ACC112 (cell line): ENCODE measurements at regions not wholly inside any gene's neighbourhood (a gene's known extent, or its start where the extent isn't known, plus 50 kb on each side); places are given as distances from the start of the nearest gene placed in this dataset.

Source experiments
- H2AFZ ChIP-seq: fragments of 200-600 bp; sonication (generic); one replicate; pipeline ENCODE4 v1.6.0; 2017; ENCODE audit warnings: antibody characterized with exemption, low read length; ENCODE audit not compliant: unreplicated experiment
- H3K27ac ChIP-seq: fragments of 200-600 bp; sonication (generic); 2 replicates; pipeline ENCODE4 v1.5.1; 2014; ENCODE audit warnings: low read depth, mild to moderate bottlenecking, antibody characterized with exemption, low read length, moderate library complexity
- H3K27me3 ChIP-seq: fragments of 200-600 bp; sonication (generic); 2 replicates; pipeline ENCODE4 v1.6.1; 2014; ENCODE audit warnings: mild to moderate bottlenecking, antibody characterized with exemption, low read length, moderate library complexity, mixed read lengths; ENCODE audit not compliant: insufficient read depth
- H3K36me3 ChIP-seq: fragments of 200-600 bp; sonication (generic); 2 replicates; pipeline ENCODE4 v1.6.1; 2016; ENCODE audit warnings: mild to moderate bottlenecking, antibody characterized with exemption, low read length, moderate library complexity, mixed read lengths; ENCODE audit not compliant: insufficient read depth
- H3K4me1 ChIP-seq: fragments of 200-600 bp; sonication (generic); one replicate; pipeline ENCODE4 v1.6.1; 2016; ENCODE audit warnings: low read length, mixed read lengths; ENCODE audit not compliant: insufficient read depth, unreplicated experiment, control insufficient read depth
- H3K4me3 ChIP-seq: fragments of 200-600 bp; sonication (generic); 2 replicates; pipeline ENCODE4 v1.5.1; 2014; ENCODE audit warnings: mild to moderate bottlenecking, low read depth, low read length
- H3K79me2 ChIP-seq: fragments of 200-600 bp; sonication (generic); one replicate; pipeline ENCODE4 v1.6.0; 2016; ENCODE audit warnings: low read length; ENCODE audit not compliant: control insufficient read depth, unreplicated experiment, insufficient read depth

DNA sequence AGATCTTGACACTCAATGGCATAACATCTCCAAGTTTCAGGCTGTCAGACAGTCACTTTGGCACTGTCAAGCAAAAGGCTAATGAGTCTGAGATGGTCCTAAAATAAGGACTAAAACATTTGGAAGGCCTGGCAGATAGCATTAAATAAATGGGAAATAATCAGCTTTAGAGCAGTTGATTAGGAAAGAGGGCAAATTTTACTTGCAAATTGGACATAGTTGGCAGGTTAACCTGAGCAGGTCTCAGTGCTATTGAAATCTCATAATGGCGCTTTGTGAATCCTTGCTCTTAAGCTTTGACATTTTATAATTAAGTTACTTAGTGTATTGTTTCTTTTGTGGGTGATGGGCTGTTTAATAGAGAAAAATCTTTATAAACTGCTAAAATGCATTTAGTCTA is 1003.1 kb upstream of the GBE1 start:
- no peaks in the 10 kb centered on the region for H3K79me2 ChIP-seq
- H2AFZ ChIP-seq: no peak overlapping the region
- H3K27ac ChIP-seq: no peak overlapping the region
- no peaks in the 10 kb centered on the region for H3K27me3 ChIP-seq
- no peaks in the 10 kb centered on the region for H3K36me3 ChIP-seq
- no peaks in the 10 kb centered on the region for H3K4me1 ChIP-seq
- no peak overlapping the region for H3K4me3 ChIP-seq

DNA sequence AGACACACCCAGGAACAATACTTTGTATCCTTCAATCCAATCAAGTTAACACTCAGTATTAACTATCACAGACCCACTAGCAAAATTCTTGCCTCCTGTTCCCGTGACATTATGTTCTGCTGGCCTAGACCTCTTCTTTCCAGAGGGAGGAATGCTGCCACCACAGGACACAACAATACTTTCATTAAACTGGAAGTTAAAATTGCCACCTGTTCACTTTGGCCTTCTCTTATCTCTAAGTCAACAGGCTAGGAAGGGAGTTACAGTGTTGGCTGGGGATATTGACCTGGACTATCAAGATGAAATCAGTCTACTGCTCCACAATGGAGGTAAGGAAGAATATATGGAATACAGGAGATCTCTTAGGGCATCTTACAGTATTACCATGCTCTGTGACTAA is 1000.4 kb upstream of the GBE1 start:
- Histone ChIP-seq H3K79me2 (no peaks in the 10 kb centered on the region), H3K27me3 (no peaks in the 10 kb centered on the region), H3K4me1 (no peaks in the 10 kb centered on the region), H2AFZ (no peak overlapping the region), H3K27ac (no peak overlapping the region), H3K36me3 (no peaks in the 10 kb centered on the region), H3K4me3 (no peak overlapping the region)

DNA sequence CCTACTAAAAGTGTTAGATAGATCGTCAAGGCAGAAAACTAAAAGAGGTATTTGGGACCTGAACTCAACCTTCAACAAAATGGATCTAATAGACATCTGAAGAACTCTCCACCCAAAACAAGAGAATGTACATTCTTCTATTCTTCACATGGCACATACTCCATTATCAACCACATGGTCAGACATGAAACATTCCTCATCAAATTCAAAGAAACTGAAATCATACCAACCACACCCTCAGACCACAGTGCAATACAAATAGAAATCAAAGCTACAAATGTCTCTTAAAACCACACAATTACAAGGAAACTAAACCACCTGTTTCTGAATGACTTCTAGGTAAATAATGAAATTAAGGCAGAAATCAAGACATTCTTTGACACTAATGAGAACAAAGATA is 984.1 kb upstream of the GBE1 start:
- no peaks in the 10 kb centered on the region for H3K4me1 ChIP-seq
- no peaks in the 10 kb centered on the region for H3K36me3 ChIP-seq
- H3K79me2 ChIP-seq: no peaks in the 10 kb centered on the region
- H3K27me3 ChIP-seq: no peaks in the 10 kb centered on the region
- H3K4me3 ChIP-seq: no peak overlapping the region
- no peak overlapping the region for H2AFZ ChIP-seq
- H3K27ac ChIP-seq: no peak overlapping the region

DNA sequence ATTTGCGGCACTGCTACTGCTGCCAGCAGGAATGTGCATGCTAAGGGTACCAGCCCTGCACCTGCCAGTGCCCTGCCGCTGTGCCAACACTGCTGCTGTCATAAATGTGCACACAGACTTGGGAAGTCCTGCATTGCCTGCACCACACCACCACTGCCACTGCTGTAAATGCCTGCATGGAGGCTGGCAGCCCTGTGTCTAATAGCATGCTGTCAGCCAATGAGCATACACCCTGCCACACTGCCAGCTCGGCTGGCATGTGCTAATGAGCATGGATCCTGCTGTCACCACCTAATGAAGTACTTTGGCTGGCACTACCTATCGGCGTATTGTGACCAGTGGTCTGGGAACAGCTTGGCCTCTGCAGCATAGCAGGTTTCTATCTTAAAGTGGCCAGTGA is 981.8 kb upstream of the GBE1 start:
- no peaks in the 10 kb centered on the region for H3K27me3 ChIP-seq
- H3K4me3 ChIP-seq: no peak overlapping the region
- no peak overlapping the region for H2AFZ ChIP-seq
- H3K4me1 ChIP-seq: no peaks in the 10 kb centered on the region
- H3K79me2 ChIP-seq: no peaks in the 10 kb centered on the region
- H3K27ac ChIP-seq: no peak overlapping the region
- no peaks in the 10 kb centered on the region for H3K36me3 ChIP-seq

DNA sequence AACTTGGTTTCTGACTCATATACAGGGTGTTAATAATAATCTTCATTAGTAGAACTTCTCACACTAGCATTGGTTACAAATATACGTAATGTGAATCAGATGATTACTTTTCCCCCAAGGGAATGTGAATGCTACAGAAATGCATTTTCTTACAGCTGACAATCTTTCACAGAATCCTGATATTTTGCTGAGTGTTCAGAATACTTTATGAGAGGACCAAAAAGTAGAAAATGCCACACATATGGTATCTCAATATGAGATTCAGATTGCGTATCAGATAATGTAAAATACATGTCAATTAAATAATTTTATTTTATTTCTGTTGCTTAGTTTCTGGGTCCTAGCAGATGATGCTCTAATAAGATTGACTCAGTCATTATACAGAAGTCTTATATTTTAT is 979.9 kb upstream of the GBE1 start:
- Histone ChIP-seq H2AFZ (no peak overlapping the region), H3K27me3 (no peaks in the 10 kb centered on the region), H3K4me1 (no peaks in the 10 kb centered on the region), H3K27ac (no peak overlapping the region), H3K36me3 (no peaks in the 10 kb centered on the region), H3K79me2 (no peaks in the 10 kb centered on the region), H3K4me3 (no peak overlapping the region)

DNA sequence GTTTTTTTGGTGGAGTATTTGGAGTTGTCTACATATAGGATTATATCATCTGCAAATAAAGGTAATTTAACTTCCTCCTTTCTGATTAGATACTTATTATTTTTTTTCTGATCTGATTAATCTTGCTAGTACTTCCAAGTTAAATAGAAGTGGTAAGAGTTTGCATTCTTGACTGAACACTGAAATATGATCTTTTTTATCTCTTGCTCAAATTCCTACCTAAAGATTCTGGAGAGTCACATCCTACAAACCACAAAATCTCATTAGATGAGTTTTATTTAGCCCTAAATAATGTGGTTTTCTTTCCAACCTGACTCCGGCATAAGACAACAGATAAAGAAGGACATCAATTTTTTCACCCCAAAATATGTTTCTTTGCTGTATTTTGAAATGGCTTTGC is 977.9 kb upstream of the GBE1 start:
- Histone ChIP-seq H3K36me3 (no peaks in the 10 kb centered on the region), H3K27ac (no peak overlapping the region), H3K79me2 (no peaks in the 10 kb centered on the region), H3K4me3 (no peak overlapping the region), H3K27me3 (no peaks in the 10 kb centered on the region), H2AFZ (no peak overlapping the region), H3K4me1 (no peaks in the 10 kb centered on the region)

DNA sequence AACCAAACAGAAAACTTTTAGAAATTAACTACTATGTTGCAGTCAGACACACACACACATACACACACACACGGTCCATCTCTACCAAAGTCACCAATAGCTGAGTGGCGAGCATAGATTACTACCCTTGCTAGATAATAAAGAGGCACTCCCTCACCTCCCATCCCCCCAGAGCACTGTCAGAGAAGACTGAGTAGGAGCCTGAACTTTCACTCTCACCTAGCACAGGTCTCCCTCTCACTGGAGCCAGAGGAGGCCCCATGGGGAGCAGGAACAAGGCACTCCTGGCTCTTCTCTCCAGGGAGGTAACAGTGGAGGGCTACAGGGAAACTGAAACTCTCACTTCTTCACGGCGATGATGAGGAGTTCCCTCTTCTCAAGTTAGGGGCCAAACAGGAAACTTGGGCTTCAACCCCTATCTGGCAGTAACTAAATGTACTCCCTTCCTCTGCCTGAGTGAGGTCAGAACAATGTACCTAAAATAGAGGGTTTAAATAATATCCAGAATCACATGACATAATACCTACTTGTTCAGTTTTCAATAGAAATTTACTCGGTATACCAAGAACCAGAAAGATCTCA is 975.3 kb upstream of the GBE1 start:
- Histone ChIP-seq H3K27ac (no peak overlapping the region), H2AFZ (no peak overlapping the region), H3K79me2 (no peaks in the 10 kb centered on the region), H3K36me3 (no peaks in the 10 kb centered on the region), H3K4me3 (no peak overlapping the region), H3K27me3 (no peaks in the 10 kb centered on the region), H3K4me1 (no peaks in the 10 kb centered on the region)

DNA sequence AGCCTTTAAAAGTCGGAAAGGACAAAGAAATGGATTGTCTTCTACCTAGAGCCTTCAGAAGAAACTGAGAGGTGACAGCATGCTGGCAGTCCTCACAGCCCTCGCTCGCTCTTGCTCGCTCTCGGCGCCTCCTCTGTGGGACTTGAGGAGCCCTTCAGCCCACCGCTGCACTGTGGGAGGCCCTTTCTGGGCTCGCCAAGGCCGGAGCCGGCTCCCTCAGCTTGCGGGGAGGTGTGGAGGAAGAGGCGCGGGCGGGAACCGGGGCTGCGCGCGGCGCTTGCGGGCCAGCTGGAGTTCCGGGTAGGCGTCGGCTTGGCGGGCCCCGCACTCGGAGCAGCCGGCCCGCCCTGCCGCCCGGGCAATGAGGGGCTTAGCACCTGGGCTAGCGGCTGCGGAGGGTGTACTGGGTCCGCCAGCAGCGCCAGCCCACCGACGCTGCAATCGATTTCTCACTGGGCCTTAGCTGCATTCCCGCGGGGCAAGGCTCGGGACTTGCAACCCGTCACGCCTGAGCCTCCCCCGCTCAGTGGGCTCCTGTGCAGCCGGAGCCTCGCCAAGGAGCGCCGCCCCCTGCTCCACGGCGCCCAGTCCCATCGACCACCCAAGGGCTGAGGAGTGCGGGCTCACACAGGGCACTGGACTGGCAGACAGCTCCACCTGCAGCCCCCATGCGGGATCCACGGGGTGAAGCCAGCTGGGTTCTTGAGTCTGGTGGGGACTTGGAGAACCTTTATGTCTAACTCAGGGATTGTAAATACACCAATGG is 953.8 kb upstream of the GBE1 start:
- H3K4me1 ChIP-seq: no peaks in the 10 kb centered on the region
- H3K4me3 ChIP-seq: no peak overlapping the region
- no peaks in the 10 kb centered on the region for H3K79me2 ChIP-seq
- no peaks in the 10 kb centered on the region for H3K27me3 ChIP-seq
- H3K27ac ChIP-seq: no peak overlapping the region
- H2AFZ ChIP-seq: no peak overlapping the region
- H3K36me3 ChIP-seq: no peaks in the 10 kb centered on the region

DNA sequence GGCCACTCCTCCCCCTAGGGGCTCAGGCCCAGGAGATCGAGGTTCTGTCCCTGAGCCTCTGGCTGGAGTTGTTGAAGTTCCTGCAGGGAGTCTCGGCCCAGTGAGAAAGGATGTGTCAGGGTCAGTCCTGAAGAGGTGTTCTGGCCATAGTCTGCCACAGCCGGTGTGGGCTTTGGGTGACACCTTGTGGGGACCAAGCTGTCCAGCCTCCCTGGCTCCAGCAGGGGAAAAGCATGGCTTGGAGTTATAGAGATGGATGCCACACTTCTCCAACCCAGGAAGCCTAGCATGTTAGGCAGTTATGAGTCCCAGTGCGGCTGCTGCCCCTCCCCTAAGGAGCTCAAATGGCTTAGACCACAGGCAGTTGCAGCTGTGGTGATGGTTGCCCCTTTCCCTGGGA is 945.6 kb upstream of the GBE1 start:
- Histone ChIP-seq H3K4me1 (no peaks in the 10 kb centered on the region), H3K27me3 (no peaks in the 10 kb centered on the region)

DNA sequence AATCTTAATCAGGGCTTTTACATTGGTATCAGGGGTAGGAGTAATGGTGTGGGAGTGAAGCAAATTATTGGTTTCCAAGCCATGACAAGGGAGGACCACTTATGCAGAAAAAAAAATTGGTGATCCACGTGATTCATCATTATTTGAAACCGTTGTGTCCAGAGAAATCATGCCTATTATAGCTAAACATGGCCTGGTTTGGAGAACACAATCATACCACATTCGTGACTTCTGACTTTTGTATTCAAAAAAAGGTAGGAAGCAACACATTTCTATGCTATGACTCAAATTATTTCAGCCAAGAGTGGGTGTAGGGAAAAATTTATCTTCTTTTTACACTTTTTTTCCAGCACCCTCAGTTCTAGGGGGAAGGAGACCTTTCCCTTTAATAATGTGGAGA is 924.3 kb upstream of the GBE1 start:
- Histone ChIP-seq H3K27me3 (no peaks in the 10 kb centered on the region), H3K79me2 (no peaks in the 10 kb centered on the region), H3K36me3 (no peaks in the 10 kb centered on the region), H3K4me3 (no peak overlapping the region), H2AFZ (no peak overlapping the region), H3K4me1 (no peaks in the 10 kb centered on the region), H3K27ac (no peak overlapping the region)

More for the DNA sequence above, 945.6 kb upstream of the GBE1 start:
- Histone ChIP-seq H3K36me3 (no peaks in the 10 kb centered on the region), H2AFZ (no peak overlapping the region), H3K4me3 (no peak overlapping the region), H3K79me2 (no peaks in the 10 kb centered on the region), H3K27ac (no peak overlapping the region)

GRCh38 chr3:82676356-82677026 is 915.0 kb upstream of the GBE1 start:
- H3K27ac ChIP-seq: no peak overlapping the region
- H3K4me3 ChIP-seq: no peak overlapping the region
- no peaks in the 10 kb centered on the region for H3K36me3 ChIP-seq
- no peak overlapping the region for H2AFZ ChIP-seq
- no peaks in the 10 kb centered on the region for H3K4me1 ChIP-seq
- H3K27me3 ChIP-seq: no peaks in the 10 kb centered on the region
- no peaks in the 10 kb centered on the region for H3K79me2 ChIP-seq
